HepG2 (cell line): ENCODE measurements at regions not wholly inside any gene's neighbourhood (a gene's known extent, or its start where the extent isn't known, plus 50 kb on each side); places are given as distances from the start of the nearest gene placed in this dataset.

Source experiments
- ATAC-seq: fragments of 200-7000 bp; cut with Tn5 transposase; 3 replicates; pipeline ENCODE4 v1.9.1; 2020; ENCODE audit warnings: mild to moderate bottlenecking, moderate library complexity
- BruUV-seq: library from RNA; stranded (reverse); fragments of 400-500 nt; replicated peaks from 2 replicates; lab custom pipeline; 2021; lab: Mats Ljungman, UMichigan
- CTCF ChIA-PET: fragments of 300-600 bp; formaldehyde crosslinking; extraction: SDS; loops from one replicate; lab custom pipeline; 2021; ENCODE audit warnings: low total read pairs, inconsistent platforms, low intra/inter-chr PET ratio; lab: Yijun Ruan, JAX
- POLR2A ChIA-PET: fragments of 350-600 bp; sonication (Branson Sonifier 250); formaldehyde crosslinking; loops from one replicate; lab custom pipeline; 2020; ENCODE audit warnings: antibody characterized with exemption, inconsistent platforms; lab: Yijun Ruan, JAX
- DNase-seq: peaks from one replicate; pipeline ENCODE4 v3.0.0-alpha.2; 2015; ENCODE audit warnings: low spot score
- FAIRE-seq: peaks from 3 replicates; lab custom pipeline; 2011; peaks lifted over from hg19 to GRCh38; lab: Jason Lieb, UNC
- H2AFZ ChIP-seq: one replicate; pipeline ENCODE4 v1.6.1; 2011; ENCODE audit warnings: low read length, inconsistent platforms
- H3K27ac ChIP-seq: fragments of 300-600 bp; 3 replicates; pipeline ENCODE4 v1.8.0; 2011; ENCODE audit warnings: mixed run types, mild to moderate bottlenecking, mixed read lengths, low read length, inconsistent platforms; ENCODE audit not compliant: insufficient read depth; ENCODE audit errors: extremely low read length
- H3K27me3 ChIP-seq, 2 experiments: fragments of 200-600 bp in 1 of 2; 2 replicates in 1 of 2; 3 replicates in 1 of 2; pipeline versions ENCODE4 v1.6.0 to v1.8.0; 2011; ENCODE audit warnings: low read length in 2 of 2, mild to moderate bottlenecking in 2 of 2, moderate library complexity in 2 of 2, inconsistent platforms in 1 of 2; ENCODE audit not compliant: insufficient read depth in 2 of 2, control insufficient read depth in 1 of 2
- H3K36me3 ChIP-seq, 2 experiments: fragments of 200-600 bp in 1 of 2; replicated peaks in 1 of 2; 2 replicates in 1 of 2; 3 replicates in 1 of 2; pipeline versions ENCODE4 v1.5.1 to v1.8.0; 2011; ENCODE audit warnings: low read length in 2 of 2, inconsistent platforms in 1 of 2; ENCODE audit not compliant: insufficient read depth in 2 of 2, control insufficient read depth in 1 of 2
- H3K4me1 ChIP-seq: 2 replicates; pipeline ENCODE4 v1.5.1; 2012; ENCODE audit warnings: low read length, inconsistent platforms; ENCODE audit not compliant: insufficient read depth
- H3K4me2 ChIP-seq: 2 replicates; pipeline ENCODE4 v1.6.0; 2011; ENCODE audit warnings: low read depth, low read length, inconsistent platforms
- H3K4me3 ChIP-seq, 3 experiments: fragments of 200-600 bp in 1 of 3; sonication (generic), shearing (Covaris generic) in 1 of 3; replicated peaks in 1 of 3; 2 replicates each; pipeline ENCODE4 v1.5.1; 2011 to 2016; ENCODE audit warnings: low read length in 3 of 3, inconsistent platforms in 2 of 3, low read depth in 2 of 3, mild to moderate bottlenecking in 2 of 3, control low read depth in 1 of 3, mixed read lengths in 1 of 3; ENCODE audit not compliant: insufficient read depth in 1 of 3
- H3K79me2 ChIP-seq: one replicate; pipeline ENCODE4 v1.6.1; 2011; ENCODE audit warnings: low read length, inconsistent platforms; ENCODE audit not compliant: insufficient read depth
- H3K9ac ChIP-seq: 2 replicates; pipeline ENCODE4 v1.6.0; 2011; ENCODE audit warnings: mild to moderate bottlenecking, low read depth, low read length, inconsistent platforms; ENCODE audit not compliant: insufficient read depth
- H3K9me3 ChIP-seq: 2 replicates; pipeline ENCODE4 v1.5.1; 2012; ENCODE audit warnings: mild to moderate bottlenecking, low read length
- H4K20me1 ChIP-seq: 2 replicates; pipeline ENCODE4 v1.6.0; 2011; ENCODE audit warnings: inconsistent platforms, mild to moderate bottlenecking, low read length, moderate library complexity; ENCODE audit not compliant: insufficient read depth
- FOSL2 ChIP-seq: sonication (generic); formaldehyde crosslinking; IDR thresholded peaks from 2 replicates; pipeline ENCODE4 v1.4.0; 2020; ENCODE audit warnings: missing genetic modification reagents
- REPIN1 ChIP-seq: sonication (generic); formaldehyde crosslinking; IDR thresholded peaks from 2 replicates; pipeline ENCODE4 v1.8.0; 2022; ENCODE audit warnings: missing genetic modification reagents, low read depth, mild to moderate bottlenecking, borderline replicate concordance
- RFXANK ChIP-seq: IDR thresholded peaks from 2 replicates; pipeline ENCODE4 v1.6.1; 2016
- TIGD3 ChIP-seq: sonication (generic); formaldehyde crosslinking; IDR thresholded peaks from 2 replicates; pipeline ENCODE4 v1.5.1; 2020; ENCODE audit warnings: mild to moderate bottlenecking, missing genetic modification reagents, borderline replicate concordance
- USF2 ChIP-seq, 2 experiments: sonication (generic) in 1 of 2; formaldehyde crosslinking in 1 of 2; IDR thresholded peaks; 2 replicates each; pipeline versions ENCODE4 v1.5.1 to v1.6.1; 2011 to 2020; ENCODE audit warnings: borderline replicate concordance in 1 of 2, low read depth in 1 of 2, low read length in 1 of 2, mild to moderate bottlenecking in 1 of 2, missing genetic modification reagents in 1 of 2, moderate library complexity in 1 of 2
- YY1 ChIP-seq: IDR thresholded peaks from 2 replicates; pipeline ENCODE4 v1.6.1; 2011; ENCODE audit warnings: low read length, low read depth, moderate library complexity, mild to moderate bottlenecking; ENCODE audit not compliant: insufficient read depth, insufficient replicate concordance
- ZBTB21 ChIP-seq: sonication (generic); formaldehyde crosslinking; IDR thresholded peaks from 2 replicates; pipeline ENCODE4 v1.4.0; 2020; ENCODE audit warnings: missing genetic modification reagents
- ZBTB33 ChIP-seq: sonication (generic); formaldehyde crosslinking; IDR thresholded peaks from 2 replicates; pipeline ENCODE4 v1.4.0; 2020; ENCODE audit warnings: missing genetic modification reagents
- ZBTB43 ChIP-seq: sonication (generic); formaldehyde crosslinking; conservative IDR thresholded peaks from 2 replicates; pipeline ENCODE4 v1.4.0; 2020; ENCODE audit warnings: missing genetic modification reagents
- ZNF17 ChIP-seq: sonication (generic); formaldehyde crosslinking; IDR thresholded peaks from 2 replicates; pipeline ENCODE4 v1.5.0; 2020; ENCODE audit warnings: mild to moderate bottlenecking, missing genetic modification reagents
- ZNF337 ChIP-seq: sonication (generic); formaldehyde crosslinking; IDR thresholded peaks from 2 replicates; pipeline ENCODE4 v1.5.1; 2020; ENCODE audit warnings: missing genetic modification reagents, low read depth, mild to moderate bottlenecking, borderline replicate concordance
- ZNF441 ChIP-seq: sonication (generic); formaldehyde crosslinking; IDR thresholded peaks from 2 replicates; pipeline ENCODE4 v1.7.0; 2021; ENCODE audit warnings: missing genetic modification reagents, borderline replicate concordance
- ZNF557 ChIP-seq: sonication (generic); formaldehyde crosslinking; IDR thresholded peaks from 2 replicates; pipeline ENCODE4 v1.4.0; 2020; ENCODE audit warnings: missing genetic modification reagents
- ZNF564 ChIP-seq: sonication (generic); formaldehyde crosslinking; IDR thresholded peaks from 2 replicates; pipeline ENCODE4 v1.8.1; 2023; ENCODE audit warnings: mild to moderate bottlenecking, missing genetic modification reagents
- in situ Hi-C: cut with HindIII; loops from 2 replicates; pipeline ENCODE4 v1.10.0; 2017; ENCODE audit warnings: low pct_unique_long_range_greater_than_20kb; ENCODE audit not compliant: extremely low pct_ligation_motif_present
- intact Hi-C: fragments of 100-400 bp; cut with micrococcal nuclease; formaldehyde crosslinking; loops from one replicate; pipeline ENCODE4 v1.10.0; 2022; ENCODE audit not compliant: unreplicated experiment

- no peaks in the 10 kb centered on the region for H3K36me3 ChIP-seq
- ATAC-seq: no peak
- no TSS peak for BruUV-seq
- no peak for FAIRE-seq
- H2AFZ ChIP-seq: no peak overlapping the region
- POLR2A ChIA-PET: no interaction called here
- no peak overlapping the region for H3K4me2 ChIP-seq
- H3K4me1 ChIP-seq: no peaks in the 10 kb centered on the region
- no peaks in the 10 kb centered on the region for H4K20me1 ChIP-seq
- no peaks in the 10 kb centered on the region for H3K79me2 ChIP-seq
- H3K27me3 ChIP-seq: no peaks in the 10 kb centered on the region; a peak in 1 of 5 replicates
- H3K9me3 ChIP-seq: peaks cover 37% of the 10 kb centered on the region; the same call in 1 of the 2 replicates
- H3K4me3 ChIP-seq: no peak overlapping the region
- H3K9ac ChIP-seq: no peak overlapping the region
- in situ Hi-C loops (no loop called here), intact Hi-C loops (no loop called here)
- no peak overlapping the region for H3K27ac ChIP-seq
- no peak for TF ChIP-seq REPIN1 (CRISPR knock-in tag)
- TF ChIP-seq ZNF557 (CRISPR knock-in tag): no peak
- TF ChIP-seq TIGD3: no peak
- no peak for TF ChIP-seq ZNF337 (CRISPR knock-in tag)
- TF ChIP-seq ZNF564: no peak
- TF ChIP-seq RFXANK (CRISPR knock-in tag): no peak
- TF ChIP-seq YY1: no peak
- TF ChIP-seq ZBTB43: no peak
- TF ChIP-seq FOSL2 (CRISPR knock-in tag): no peak
- TF ChIP-seq ZNF441 (CRISPR knock-in tag): no peak
- TF ChIP-seq ZNF17 (CRISPR knock-in tag): no peak
- no peak for TF ChIP-seq ZBTB21 (CRISPR knock-in tag)
- TF ChIP-seq ZBTB33 (CRISPR knock-in tag): no peak
- TF ChIP-seq USF2 (IDR thresholded peaks at IDR 0.05; ENCODE audit: low read depth, low read length): no peak
- TF ChIP-seq USF2 (CRISPR knock-in tag; IDR thresholded peaks at IDR 0.05; ENCODE audit: borderline replicate concordance): no peak
- CTCF ChIA-PET: no interaction called here
- DNase-seq: no peak
These were observed 402.3 kb downstream of the NDFIP2 start for GRCh38 chr13:79883216-79883615.
